Subcutaneous abdominal adipose tissue (tissue), 5 donors: ENCODE measurements at regions not wholly inside any gene's neighbourhood (a gene's known extent, or its start where the extent isn't known, plus 50 kb on each side); places are given as distances from the start of the nearest gene placed in this dataset.

ENCODE experiments used
- H3K27ac ChIP-seq: one replicate; pipeline ENCODE4 v1.7.0; 2013; ENCODE audit warnings: low read depth, mild to moderate bottlenecking, inconsistent platforms, low read length, moderate library complexity
- H3K27me3 ChIP-seq, 5 donors: one replicate each; pipeline ENCODE4 v1.7.0; 2013; ENCODE audit warnings: low read length in 5 of 5, inconsistent platforms in 1 of 5; ENCODE audit not compliant: control insufficient read depth in 5 of 5, insufficient read depth in 4 of 5
- H3K36me3 ChIP-seq, 5 donors: one replicate each; pipeline ENCODE4 v1.7.0; 2013; ENCODE audit warnings: low read length in 5 of 5; ENCODE audit not compliant: control insufficient read depth in 5 of 5, insufficient read depth in 5 of 5
- H3K4me1 ChIP-seq, 5 donors: one replicate each; pipeline ENCODE4 v1.7.0; 2013; ENCODE audit warnings: low read length in 5 of 5, mild to moderate bottlenecking in 3 of 5, moderate library complexity in 1 of 5; ENCODE audit not compliant: control insufficient read depth in 5 of 5, insufficient read depth in 5 of 5
- H3K4me3 ChIP-seq, 5 donors: one replicate each; pipeline ENCODE4 v1.7.0; 2013; ENCODE audit warnings: low read length in 5 of 5, low read depth in 1 of 5
- H3K9ac ChIP-seq, 5 donors: one replicate each; pipeline ENCODE4 v1.7.0; 2013; ENCODE audit warnings: low read length in 5 of 5, mild to moderate bottlenecking in 4 of 5, moderate library complexity in 3 of 5
- H3K9me3 ChIP-seq, 5 donors: one replicate each; pipeline ENCODE4 v1.7.0; 2013; ENCODE audit warnings: low read length in 5 of 5; ENCODE audit not compliant: control insufficient read depth in 5 of 5
- donor health status: healthy.
- donor health status: healthy.
- donor health status: healthy.
- donor health status: healthy.
- donor health status: healthy.

- no peaks in the 10 kb centered on the region for H3K36me3 ChIP-seq
- H3K9ac ChIP-seq, result no peak overlapping the region
- H3K27me3 ChIP-seq, result no peaks in the 10 kb centered on the region
- H3K27ac ChIP-seq, result no peak overlapping the region
- peaks cover 0 to 7% (median 0%) of the 10 kb centered on the region in 5 donors for H3K4me1 ChIP-seq
- H3K4me3 ChIP-seq, result no peak overlapping the region
- H3K9me3 ChIP-seq, result no peaks in the 10 kb centered on the region
These were observed 339.2 kb downstream of the NYAP2 start for GRCh38 chr2:225738735-225739134.

GRCh38 chr2:225737556-225737955, 338.0 kb downstream of the NYAP2 start:
- Histone ChIP-seq H3K27me3 (no peaks in the 10 kb centered on the region), H3K4me3 (no peak overlapping the region), H3K27ac (no peak overlapping the region), H3K9me3 (no peaks in the 10 kb centered on the region), H3K4me1 (peaks cover 0 to 7% (median 0%) of the 10 kb centered on the region in 5 donors), H3K9ac (no peak overlapping the region), H3K36me3 (no peaks in the 10 kb centered on the region)

- Histone ChIP-seq H3K4me1 (peaks cover 0 to 7% (median 0%) of the 10 kb centered on the region in 5 donors), H3K27me3 (no peaks in the 10 kb centered on the region), H3K36me3 (no peaks in the 10 kb centered on the region), H3K27ac (no peak overlapping the region), H3K9me3 (no peaks in the 10 kb centered on the region), H3K4me3 (no peak overlapping the region), H3K9ac (no peak overlapping the region)
These were observed 336.3 kb downstream of the NYAP2 start for GRCh38 chr2:225735844-225736243.

GRCh38 chr2:225725726-225726125, 326.2 kb downstream of the NYAP2 start:
- Histone ChIP-seq H3K4me1 (no peaks in the 10 kb centered on the region), H3K36me3 (no peaks in the 10 kb centered on the region), H3K9me3 (no peaks in the 10 kb centered on the region), H3K9ac (no peak overlapping the region), H3K4me3 (no peak overlapping the region), H3K27ac (no peak overlapping the region), H3K27me3 (no peaks in the 10 kb centered on the region)
